ENCODE measurements at regions not wholly inside any gene's neighbourhood (a gene's known extent, or its start where the extent isn't known, plus 50 kb on each side); places are given as distances from the start of the nearest gene placed in this dataset.

GRCh38 chr14:27672047-27672446 lies 1074.2 kb upstream of the NOVA1 start:
- TF ChIP-seq, protein P1, sequence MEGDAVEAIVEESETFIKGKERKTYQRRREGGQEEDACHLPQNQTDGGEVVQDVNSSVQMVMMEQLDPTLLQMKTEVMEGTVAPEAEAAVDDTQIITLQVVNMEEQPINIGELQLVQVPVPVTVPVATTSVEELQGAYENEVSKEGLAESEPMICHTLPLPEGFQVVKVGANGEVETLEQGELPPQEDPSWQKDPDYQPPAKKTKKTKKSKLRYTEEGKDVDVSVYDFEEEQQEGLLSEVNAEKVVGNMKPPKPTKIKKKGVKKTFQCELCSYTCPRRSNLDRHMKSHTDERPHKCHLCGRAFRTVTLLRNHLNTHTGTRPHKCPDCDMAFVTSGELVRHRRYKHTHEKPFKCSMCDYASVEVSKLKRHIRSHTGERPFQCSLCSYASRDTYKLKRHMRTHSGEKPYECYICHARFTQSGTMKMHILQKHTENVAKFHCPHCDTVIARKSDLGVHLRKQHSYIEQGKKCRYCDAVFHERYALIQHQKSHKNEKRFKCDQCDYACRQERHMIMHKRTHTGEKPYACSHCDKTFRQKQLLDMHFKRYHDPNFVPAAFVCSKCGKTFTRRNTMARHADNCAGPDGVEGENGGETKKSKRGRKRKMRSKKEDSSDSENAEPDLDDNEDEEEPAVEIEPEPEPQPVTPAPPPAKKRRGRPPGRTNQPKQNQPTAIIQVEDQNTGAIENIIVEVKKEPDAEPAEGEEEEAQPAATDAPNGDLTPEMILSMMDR (IDR thresholded peaks at IDR 0.05; ENCODE audit: borderline replicate concordance, extremely low read depth, low read length, poor library complexity, severe bottlenecking), result no peak
- no peak for TF ChIP-seq EZH2 (IDR thresholded peaks at IDR 0.05; ENCODE audit: borderline replicate concordance, low read depth, low read length, severe bottlenecking)
